ENCODE measurements at regions not wholly inside any gene's neighbourhood (a gene's known extent, or its start where the extent isn't known, plus 50 kb on each side); places are given as distances from the start of the nearest gene placed in this dataset.

- Histone ChIP-seq H3K4me2 (ENCODE audit: control insufficient read depth, insufficient read depth) (no peak overlapping the region), H3K27ac (ENCODE audit: control insufficient read depth, insufficient read depth) (no peak overlapping the region), H3K36me3 (ENCODE audit: control insufficient read depth in 2 of 2, insufficient read depth in 2 of 2, low read length in 1 of 2) (no peaks in the 10 kb centered on the region), H2AFZ (ENCODE audit: control insufficient read depth, low read depth, low read length) (no peak overlapping the region), H3K4me3 (no peak overlapping the region), H3K4me1 (ENCODE audit: control insufficient read depth, insufficient read depth, low read length) (no peaks in the 10 kb centered on the region), H3K9ac (ENCODE audit: control insufficient read depth, insufficient read depth, low read length) (no peak overlapping the region), H3K27me3 (replicated peaks in 1 of 2; ENCODE audit: control insufficient read depth in 2 of 2, insufficient read depth in 2 of 2, low read length in 1 of 2) (no peaks in the 10 kb centered on the region), H4K20me1 (ENCODE audit: control insufficient read depth, insufficient read depth) (no peaks in the 10 kb centered on the region), H3K9me3 (replicated peaks; ENCODE audit: control insufficient read depth, insufficient read depth, low read length) (no peaks in the 10 kb centered on the region), H3K79me2 (ENCODE audit: control insufficient read depth, insufficient read depth, low read length) (no peaks in the 10 kb centered on the region)
- ChIA-PET SMC1A (ENCODE audit: uncharacterized antibody, unreplicated experiment) (no interaction called here), CTCF (no interaction called here), POLR2A (no interaction called here), RAD21 (ENCODE audit: unreplicated experiment) (no interaction called here)
- in situ Hi-C loops (cut with MboI), result no loop called here
- 55% methylated on average over 6 of the region's 6 CpGs for WGBS (ENCODE audit: insufficient coverage, insufficient replicate concordance, low lambda C conversion rate, missing lambda C conversion rate)
- DNase-seq (ENCODE audit: low read depth, low spot score), result no peak
- BruUV-seq (replicated peaks), result no TSS peak
- ATAC-seq, result no peak
- intact Hi-C loops (cut with micrococcal nuclease; ENCODE audit: unreplicated experiment), result no loop called here
- no peak for FAIRE-seq
- TF ChIP-seq RAD21 (IDR thresholded peaks at IDR 0.05; ENCODE audit: insufficient read depth, low read depth, low read length), result no peak
- no peak for TF ChIP-seq SPI1 (IDR thresholded peaks at IDR 0.05; ENCODE audit: borderline replicate concordance, insufficient read depth, low read depth, low read length)
- TF ChIP-seq NKRF (conservative IDR thresholded peaks at IDR 0.05), result no peak
- no peak for TF ChIP-seq CUX1 (IDR thresholded peaks at IDR 0.05; ENCODE audit: insufficient replicate concordance, low read depth, low read length)
- no peak for TF ChIP-seq ZNF622 (IDR thresholded peaks at IDR 0.05)
- TF ChIP-seq STAT3 (IDR thresholded peaks at IDR 0.05; ENCODE audit: low read depth, low read length), result no peak
- TF ChIP-seq FOXK2 (IDR thresholded peaks at IDR 0.05), result no peak
- no peak for TF ChIP-seq NFYB (IDR thresholded peaks at IDR 0.05; ENCODE audit: insufficient read depth, low read depth, low read length)
- TF ChIP-seq SUZ12 (IDR thresholded peaks at IDR 0.05; ENCODE audit: unreplicated experiment), result no peak
- TF ChIP-seq IRF4 (IDR thresholded peaks at IDR 0.05; ENCODE audit: low read depth, low read length), result no peak
- TF ChIP-seq ZBED1 (IDR thresholded peaks at IDR 0.05; ENCODE audit: borderline replicate concordance), result no peak
- no peak for TF ChIP-seq BHLHE40 (IDR thresholded peaks at IDR 0.05; ENCODE audit: borderline replicate concordance in 1 of 2, low read depth in 2 of 2, low read length in 1 of 2)
- TF ChIP-seq HDAC2 (IDR thresholded peaks at IDR 0.05), result no peak
- TF ChIP-seq ZBTB40 (IDR thresholded peaks at IDR 0.05; ENCODE audit: borderline replicate concordance), result no peak
These were observed 130.4 kb upstream of the MPHOSPH6 start for GRCh38 chr16:82300374-82300951.

Data from GM12878 (cell line).